ENCODE measurements at regions not wholly inside any gene's neighbourhood (a gene's known extent, or its start where the extent isn't known, plus 50 kb on each side); places are given as distances from the start of the nearest gene placed in this dataset.
"Not testable (repeated sequence)": the region's sequence is repeated elsewhere in the genome, so short reads cannot be mapped to it uniquely, and the experiment has no call there.

DNA sequence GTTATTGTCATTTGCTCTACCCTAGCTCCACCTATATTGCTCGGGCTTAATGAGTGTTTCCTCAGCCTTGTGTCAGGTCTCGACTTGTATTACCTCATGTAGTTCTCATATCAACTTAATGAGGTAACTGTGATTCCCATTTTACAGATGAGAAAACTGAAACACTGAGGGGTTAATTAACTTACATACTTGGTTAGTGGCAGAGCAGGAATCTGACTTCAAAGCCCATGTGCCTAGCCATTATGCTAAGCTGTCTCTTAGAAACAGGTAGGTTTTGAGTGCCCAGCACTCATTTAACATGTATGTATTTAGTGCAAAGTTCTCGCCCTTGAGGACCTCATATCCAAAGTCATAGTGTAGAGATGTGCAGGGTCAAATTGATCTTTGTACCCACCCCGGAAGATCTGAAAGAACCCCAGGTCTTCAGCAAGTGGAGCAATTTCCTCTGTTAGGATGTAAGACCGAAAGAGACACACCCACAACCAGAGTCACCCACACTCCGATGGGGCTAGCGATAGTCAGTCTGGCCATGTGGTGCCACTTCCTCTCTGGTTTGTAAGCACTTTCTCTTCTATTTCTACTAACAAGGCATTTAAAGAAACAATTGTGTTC lies 121.0 kb upstream of the SLC39A10 start:
- DNase-seq = peak; percentile 95

DNA sequence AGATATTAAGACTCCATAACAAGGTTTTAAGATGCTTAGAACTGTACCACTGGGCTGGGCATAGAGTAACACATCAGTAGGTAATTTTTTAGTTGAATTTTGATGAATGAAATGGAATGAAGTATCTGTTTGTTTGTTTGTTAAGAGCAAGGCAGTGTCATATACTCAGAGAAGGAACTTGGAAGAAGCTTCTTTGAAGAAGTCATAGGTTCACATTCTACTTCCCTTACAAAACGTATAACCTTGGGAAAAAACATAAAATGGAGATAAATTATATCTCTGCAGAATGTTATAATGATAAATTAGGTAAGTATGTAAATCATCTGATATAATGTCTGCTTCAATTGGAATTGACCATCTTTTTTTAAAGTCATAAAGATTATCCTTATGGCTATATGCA lies 122.1 kb upstream of the SLC39A10 start:
- DNase-seq = no peak

DNA sequence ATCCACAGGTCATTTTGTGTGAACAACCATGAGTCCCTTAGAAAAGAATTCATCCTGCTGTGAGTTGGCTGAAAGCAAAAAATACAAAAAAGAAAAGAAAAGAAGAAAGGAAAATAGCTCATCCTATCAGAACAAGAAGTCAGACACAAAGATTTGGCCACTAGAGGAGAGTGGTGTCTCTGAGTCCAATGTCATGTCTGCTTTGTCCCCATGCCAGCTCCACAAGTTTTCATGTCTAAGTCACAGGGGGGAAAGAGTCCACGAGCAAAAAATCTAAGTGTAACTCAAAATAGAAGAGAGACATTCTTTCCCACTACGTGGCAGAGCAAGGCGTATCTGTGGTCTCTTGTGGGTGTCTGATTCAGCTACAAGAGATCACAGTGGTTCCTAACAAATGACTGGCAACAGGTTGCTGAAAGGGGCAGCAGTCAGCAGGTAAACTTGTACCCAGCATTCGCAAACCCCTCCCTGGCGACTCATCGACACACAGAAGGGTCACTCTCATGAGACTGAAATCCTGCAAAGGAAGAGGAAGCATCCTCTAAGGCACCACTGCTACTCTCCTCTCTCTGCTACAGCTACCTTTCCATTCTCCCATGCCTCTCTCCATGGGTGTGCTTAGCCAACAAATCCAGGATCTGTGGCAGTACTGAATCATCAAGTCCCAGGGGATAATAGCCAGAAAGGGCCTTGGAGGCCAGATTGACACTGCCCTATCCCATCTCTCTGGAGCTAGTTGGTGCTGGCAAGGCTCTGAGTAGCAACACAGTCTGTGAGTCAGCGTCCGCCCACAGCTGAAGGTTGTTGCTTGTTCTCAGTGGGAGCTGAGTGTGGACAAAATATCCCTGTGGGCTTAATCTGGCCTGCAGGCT lies 123.0 kb upstream of the SLC39A10 start:
- DNase-seq = peak; percentile 83

DNA sequence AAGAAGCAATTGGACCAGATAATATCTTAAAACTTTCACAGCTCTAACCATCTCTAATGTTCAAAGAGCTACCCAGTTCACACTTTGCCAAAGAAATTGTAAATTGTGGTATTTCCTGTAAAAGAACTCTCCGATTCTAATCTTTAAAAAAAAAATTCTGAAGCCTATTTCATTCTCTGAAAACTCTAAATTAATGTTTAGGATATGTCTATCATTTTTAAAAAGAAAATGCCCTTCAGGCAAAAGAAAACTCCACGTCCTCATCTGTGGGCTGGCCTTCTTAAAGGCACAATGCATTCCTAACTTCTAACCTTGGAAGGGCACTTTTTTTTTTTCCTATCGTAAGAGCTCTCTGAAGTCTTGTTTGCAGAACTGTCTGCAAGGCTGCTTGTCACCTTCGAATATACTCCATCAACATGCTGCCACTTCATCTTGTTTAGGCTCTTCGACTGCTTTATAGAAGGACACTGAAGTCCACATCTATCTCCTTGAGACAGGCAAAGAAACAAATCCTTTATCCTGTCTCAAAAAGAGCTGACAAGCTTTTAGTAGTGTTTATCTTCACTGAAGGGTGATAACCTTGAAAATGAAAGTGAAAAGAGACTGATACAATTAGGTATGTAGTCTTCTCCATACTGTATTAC lies 124.3 kb upstream of the SLC39A10 start:
- peak; percentile 44 for DNase-seq

DNA sequence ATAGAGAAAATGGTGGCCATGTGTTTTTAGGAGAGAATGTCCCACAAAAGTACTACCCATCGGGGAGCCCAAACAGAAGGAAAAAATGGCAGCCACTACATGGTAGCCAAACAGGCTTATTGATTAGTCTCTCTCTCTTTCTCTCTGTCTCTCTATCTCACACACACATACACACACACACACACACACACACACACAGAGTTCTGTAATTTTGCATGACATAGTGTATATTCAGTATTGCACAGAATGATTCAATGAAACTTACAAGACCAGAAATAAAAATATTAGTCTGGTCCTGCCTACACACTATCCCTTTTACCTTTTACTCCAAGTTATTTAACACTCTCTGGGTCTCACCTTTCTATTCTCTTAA lies 124.8 kb upstream of the SLC39A10 start:
- DNase-seq = no peak

DNA sequence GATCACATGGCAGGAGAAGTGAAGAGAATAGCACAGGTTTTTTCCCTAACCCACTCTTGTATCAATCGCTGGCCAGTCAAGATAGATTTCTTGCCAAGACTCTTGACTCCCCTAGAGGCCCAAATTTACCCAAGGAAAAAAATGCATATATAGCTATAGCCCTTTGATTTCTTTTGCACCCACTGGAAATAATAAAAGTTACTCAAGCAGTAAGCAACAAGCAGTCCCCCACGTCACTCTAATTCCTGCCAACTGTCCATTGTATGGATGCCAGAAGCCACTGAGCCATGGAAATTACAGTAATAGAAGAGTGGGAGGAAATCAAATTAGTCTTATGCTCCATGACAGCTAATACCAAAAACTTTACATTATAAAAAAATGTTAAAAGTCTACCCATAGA lies 125.3 kb upstream of the SLC39A10 start:
- no peak for DNase-seq

DNA sequence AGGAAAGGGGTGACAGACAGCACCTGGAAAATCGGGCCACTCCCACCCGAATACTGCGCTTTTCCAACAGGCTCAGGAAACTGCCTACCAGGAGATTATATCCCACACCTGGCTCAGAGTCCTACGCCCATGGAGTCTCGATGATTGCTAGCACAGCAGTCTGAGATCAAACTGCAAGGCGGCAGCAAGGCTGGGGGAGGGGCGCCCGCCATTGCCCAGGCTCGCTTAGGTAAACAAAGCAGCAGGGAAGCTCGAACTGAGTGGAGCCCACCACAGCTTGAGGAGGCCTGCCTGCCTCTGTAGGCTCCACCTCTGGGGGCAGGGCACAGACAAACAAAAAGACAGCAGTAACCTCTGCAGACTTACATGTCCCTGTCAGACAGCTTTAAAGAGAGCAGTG lies 133.8 kb upstream of the SLC39A10 start:
- DNase-seq = not testable (repeated sequence)

DNA sequence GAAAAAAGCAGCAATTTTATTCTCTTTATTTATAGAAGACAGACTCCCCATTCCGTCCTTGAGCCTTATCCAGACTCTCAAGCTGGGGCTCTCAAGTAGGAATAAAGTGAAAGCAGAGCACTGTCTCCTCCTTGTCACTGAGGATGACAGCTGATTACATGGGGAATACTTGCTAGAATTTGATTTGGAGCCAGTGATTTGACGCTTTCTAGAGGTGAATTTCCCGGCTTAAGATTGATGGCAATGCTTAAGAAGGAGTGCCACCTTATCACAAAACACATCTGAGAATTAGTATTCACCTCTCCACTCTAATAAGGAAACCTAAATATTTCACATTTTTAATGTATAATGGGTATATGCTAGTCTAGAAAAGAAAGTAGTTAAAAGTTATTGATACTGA lies 135.4 kb upstream of the SLC39A10 start:
- DNase-seq = no peak

DNA sequence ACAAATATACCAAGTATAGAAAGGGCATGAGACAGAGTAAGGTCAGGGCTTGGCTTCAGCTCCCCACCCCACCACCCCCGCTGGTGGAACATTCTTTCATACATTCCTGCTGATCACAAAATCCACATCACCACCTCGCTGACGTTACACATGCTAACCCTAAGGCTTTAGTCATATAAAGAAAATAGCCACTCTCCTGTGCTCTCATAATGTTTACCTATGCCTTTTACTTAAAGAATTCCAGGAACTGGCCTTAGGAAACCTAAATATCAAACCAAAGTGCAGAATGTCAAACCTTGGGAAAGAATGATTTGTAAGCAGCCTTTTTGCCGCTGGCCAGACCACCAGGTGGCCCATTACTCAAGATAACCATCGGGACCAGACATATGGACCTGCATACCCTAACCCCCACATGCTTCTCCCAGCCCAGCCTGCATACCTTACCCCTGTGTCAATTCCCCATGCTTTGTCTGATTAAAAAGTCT lies 136.3 kb upstream of the SLC39A10 start:
- no peak for DNase-seq

DNA sequence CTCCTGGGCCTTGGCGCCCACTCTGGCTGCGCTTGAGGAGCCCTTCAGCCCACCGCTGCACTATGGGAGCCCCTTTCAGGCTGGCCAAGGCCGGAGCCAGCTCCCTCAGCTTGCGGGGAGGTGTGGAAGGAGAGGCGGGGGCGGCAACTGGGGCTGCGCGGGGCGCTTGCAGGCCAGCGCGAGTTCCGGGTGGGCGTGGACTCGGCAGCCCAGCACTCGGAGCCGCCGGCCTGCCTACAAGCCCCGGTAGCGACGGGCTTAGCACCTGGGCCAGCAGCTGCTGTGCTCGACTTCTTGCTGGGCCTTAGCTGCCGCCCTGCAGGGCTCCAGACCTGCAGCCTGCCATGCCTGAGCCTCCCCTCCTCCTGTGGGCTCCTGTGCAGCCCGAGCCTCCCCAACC lies 141.5 kb upstream of the SLC39A10 start:
- no peak for DNase-seq

DNA sequence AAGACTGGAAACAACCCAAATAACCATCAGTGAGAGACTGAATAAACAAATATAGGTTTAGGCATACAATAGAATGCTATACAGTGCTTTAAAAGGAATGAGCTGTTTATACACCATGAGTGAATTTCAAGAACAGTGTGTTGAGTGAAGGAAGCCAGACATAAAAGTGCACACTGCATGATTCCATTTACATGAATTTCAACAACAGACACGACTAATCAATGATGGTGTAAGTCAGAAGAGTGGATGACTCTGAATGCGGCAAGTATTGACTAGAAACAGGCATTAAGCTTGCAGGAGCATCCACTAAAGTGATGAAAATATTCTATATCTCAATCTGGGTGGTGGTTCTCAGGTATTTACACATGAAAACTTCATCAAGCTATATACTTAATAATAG lies 142.7 kb upstream of the SLC39A10 start:
- no peak for DNase-seq

DNA sequence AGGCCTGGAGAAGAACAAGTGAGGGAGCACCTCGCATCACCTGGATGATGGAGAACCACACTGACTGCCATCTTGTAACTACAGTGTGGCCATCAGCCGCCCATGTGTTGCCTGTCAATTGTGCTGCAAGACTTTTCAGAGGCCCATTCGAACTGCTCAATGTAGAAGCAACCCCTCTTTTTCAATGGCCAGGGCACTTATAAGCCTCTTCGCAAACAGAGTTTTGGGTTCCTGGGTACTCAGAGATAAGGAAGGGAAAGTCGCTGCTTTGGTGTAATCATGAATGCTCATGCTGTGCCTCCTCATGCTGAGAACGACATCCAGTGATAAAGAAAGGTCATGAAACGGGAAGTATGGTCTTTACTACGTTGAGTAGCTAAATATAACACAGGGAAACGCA lies 143.9 kb upstream of the SLC39A10 start:
- DNase-seq = no peak

DNA sequence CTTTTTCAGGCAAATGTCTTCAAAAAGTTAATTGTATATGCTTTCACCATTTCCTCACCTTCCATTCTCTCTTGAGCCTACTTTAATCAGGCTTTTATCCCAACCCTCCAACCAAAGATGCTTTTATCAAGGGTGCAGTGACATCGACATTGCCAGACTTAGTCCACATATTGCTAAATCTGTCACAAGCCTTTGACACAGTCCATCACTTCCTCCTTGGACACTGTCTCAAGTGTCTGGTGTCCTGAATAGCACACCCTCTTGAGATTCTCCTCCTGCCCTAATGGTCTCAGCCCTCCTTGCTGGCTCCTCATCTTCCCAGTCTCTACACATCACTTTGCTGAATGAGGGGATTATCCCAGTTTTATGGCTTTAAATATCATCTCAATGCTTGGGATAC lies 147.5 kb upstream of the SLC39A10 start:
- no peak for DNase-seq

DNA sequence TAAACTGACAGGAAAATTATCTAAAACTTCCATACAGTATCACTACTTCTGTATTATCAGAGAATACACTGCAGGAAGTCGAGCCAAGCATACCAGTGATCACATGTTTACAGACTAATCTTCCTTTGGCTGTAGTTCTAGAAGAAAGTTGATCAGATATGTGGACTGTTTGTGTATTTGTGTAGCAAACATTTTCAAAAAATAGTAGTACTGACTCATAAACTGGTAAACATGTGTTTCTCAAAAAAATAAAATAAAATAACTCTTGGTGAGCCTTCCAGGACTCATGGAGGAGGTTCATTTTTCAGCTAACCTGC lies 148.9 kb upstream of the SLC39A10 start:
- no peak for DNase-seq

DNA sequence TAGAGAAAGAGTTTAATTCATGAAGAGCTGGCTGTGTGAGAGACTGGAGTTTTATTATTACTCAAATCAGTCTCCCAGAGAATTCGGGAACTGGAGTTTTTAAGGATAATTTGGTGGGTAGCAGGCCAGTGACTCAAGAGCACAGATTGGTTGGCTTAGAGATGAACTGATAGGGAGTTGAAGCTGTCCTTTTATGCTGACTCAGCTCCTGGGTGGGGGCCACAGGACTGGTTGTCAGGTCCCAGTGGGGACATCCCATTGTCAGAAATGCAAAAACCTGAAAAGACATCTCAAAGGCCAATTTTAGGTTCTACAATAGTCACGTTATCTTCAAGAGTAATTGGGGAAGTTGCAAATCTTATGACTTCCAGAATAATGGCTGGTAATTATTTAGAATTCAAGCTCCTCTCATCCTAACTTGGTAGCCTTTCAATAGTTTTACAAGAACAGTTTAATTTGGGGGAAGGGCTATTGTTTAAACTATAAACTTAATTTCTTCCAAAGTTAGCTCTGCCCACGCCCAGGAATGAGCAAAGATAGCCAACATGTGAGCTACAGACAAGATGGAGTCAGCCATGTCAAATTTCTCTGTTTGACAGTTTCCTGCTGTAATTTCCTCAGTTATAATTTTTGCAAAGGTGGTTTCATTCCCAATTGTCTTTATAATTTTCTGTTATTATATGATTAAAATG lies 149.4 kb upstream of the SLC39A10 start:
- DNase-seq = no peak

DNA sequence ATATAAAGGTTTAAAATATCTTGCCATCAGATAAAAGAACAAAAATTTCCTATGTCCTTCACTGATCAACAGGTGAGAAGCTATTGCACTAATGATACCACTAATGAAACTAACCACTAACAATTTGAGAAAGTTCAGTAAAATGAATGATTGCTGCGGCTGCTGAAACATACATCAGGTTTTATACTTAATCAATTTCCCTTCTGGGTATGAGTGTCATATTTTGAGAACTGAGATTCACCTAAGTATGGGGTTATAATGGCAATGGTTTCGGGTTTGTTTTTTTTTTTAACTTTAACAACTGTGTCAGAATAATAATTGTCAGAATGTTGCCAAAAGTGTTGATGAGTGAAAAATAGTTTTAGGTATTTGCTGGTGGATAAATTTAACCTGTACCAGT lies 151.3 kb upstream of the SLC39A10 start:
- DNase-seq = peak; percentile 14

DNA sequence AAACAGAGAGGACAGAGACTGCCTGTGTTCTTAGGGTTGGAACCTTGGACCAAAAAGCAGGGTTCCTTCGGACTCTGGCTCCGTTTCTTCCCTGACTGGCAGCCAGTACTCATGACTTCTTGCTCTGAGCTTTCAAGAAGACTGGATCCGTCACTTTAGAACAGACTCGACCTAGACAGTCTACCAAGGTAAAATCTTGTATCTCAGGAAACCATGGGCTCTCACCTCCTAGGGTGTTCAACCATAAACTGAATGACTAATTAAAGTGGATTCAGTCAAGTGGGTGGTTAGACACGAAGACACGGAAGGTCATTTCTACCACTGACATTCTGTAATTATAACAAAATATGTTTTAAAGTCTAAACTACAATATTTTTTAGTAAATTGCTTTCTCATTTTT lies 153.8 kb upstream of the SLC39A10 start:
- DNase-seq = no peak

DNA sequence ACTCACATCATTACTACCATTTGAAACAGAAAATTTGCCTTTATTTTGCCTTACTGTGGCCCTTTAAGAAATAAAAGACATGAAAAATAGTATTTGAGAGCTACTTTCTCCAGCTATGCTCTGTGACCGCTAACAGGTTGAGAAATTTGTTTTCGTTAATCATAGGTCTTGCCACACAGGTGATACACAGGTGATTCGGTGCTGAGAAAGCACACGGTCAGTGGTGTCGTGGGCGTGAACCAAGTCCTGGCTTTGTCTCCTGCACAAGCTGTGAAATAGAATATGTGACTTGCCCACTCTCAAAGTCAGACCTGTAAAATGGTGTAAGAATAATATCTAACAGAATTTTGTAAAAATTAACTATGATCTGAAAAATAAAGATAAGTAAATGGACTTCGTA lies 155.3 kb upstream of the SLC39A10 start:
- DNase-seq = no peak

DNA sequence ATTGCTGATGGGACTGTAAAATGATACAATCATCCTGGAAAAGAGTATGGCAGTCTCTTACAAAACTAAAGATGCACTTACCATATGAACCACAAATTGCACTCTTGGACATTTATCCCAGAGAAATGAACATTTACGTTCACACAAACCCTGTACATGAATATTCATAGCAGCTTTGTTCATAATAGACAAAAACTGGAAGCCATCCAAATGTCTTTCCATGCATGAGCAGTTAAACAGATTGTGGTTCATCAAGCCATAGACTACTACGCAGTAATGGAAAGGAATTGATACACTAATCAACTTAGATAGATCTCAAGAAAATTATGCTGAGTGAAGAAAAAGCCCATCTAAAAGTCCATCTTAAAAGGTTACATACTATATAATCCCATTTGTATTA lies 156.1 kb upstream of the SLC39A10 start:
- no peak for DNase-seq

DNA sequence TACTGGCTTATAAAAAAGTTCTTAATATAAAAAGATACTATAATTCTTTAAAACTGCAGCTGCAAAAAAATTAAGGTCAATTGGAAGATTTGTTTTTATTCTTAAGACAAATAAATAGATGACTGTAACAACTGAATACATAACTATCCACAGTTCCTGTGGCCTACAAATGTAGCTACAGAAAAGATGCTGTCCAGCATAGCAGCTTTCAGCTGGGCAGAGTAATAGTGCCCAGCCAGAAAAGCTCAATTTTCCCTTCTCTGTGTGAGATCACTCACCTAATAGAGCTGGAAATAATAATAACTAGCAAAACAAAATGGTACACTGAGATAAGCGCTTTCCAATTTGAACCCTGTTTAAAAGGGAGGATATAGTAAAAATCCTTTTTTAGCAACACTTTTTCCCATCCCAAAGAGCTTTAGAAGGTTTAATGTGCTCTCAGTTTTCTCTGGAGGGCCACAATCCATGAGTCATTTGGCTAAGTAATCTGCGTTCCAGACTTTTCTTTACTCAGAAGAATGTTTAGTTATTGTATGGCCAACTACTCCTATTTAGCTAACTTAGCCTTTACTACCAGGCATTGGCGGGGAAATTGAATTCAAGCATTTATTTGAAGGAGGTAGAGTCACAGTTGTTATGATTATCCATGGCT lies 158.1 kb upstream of the SLC39A10 start:
- no peak for DNase-seq

DNA sequence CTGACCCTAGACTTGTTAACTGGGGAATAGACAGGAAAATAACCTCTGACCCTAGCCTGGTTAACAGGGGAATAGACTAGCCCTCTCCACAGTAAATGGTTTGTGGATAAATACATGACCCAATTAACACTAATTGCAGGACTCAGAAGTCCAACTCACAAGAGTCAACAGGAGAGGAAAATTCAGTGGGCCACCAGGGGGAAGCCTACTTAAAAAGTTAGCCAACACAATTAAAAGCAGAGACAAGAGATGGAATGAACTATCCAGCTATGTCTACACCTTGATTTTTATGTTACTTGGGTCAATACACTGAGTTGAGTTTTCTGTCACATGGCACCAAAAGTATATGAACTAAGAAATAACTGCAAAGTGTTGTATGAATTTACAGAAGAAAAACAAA lies 158.8 kb upstream of the SLC39A10 start:
- DNase-seq = peak; percentile 40

DNA sequence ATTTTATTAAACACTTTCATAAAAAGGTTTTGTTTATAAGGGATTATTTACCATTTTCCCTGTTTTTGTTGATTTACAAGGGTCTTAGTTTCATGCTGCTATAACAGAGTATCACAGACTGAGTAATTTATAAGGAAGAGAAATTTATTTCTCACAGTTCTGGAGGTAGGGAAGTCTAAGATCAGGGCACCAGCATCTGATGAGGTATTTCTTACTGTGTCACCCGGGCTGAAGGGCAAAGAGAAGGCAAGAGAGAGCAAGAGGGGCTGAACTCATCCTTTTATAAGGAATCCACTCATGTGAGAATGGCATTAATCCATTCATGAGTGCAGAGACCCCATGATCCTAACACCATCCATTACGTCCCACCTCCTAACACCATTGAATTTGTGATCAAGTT lies 160.0 kb upstream of the SLC39A10 start:
- DNase-seq = no peak

DNA sequence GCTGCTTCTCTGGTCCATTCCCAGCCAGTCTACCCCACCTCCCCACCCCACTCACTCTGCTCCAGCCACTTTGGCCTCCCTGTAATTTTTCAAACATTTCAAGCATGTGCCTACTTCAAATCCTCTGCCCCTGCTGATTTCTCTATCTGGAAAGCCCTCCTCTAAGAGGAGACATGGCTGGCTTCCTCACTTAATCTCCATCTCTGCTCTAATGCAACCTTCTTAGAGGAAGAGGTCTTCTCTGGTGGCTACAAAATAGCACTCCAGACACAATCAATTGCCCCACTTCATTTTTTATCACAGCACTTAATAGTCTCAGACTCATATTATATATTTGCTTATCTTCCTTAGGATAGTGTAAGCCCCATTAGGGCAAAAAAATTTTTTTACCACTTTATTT lies 161.1 kb upstream of the SLC39A10 start:
- DNase-seq = no peak

Data from activated CD4-positive, alpha-beta T cell treated with anti-CD3 and anti-CD28 coated beads, Interleukin-2, Interleukin-6, amounts not matched to agents 100 ng/mL and 50 ng/mL, durations not matched to agents 16 hours and 8 hours (primary cell).